Mammary epithelial cell (primary cell): ENCODE measurements at regions not wholly inside any gene's neighbourhood (a gene's known extent, or its start where the extent isn't known, plus 50 kb on each side); places are given as distances from the start of the nearest gene placed in this dataset.

Experiments
- EZH2 ChIP-seq: IDR thresholded peaks from 2 replicates; pipeline ENCODE4 v1.6.1; 2012; ENCODE audit warnings: low read length, inconsistent platforms, borderline replicate concordance
- TF ChIP-seq, protein P1 (sequence below), 2 donors: IDR thresholded peaks in 1 of 2; conservative IDR thresholded peaks in 1 of 2; 2 replicates each; pipeline ENCODE4 v1.5.1; 2011 to 2012; ENCODE audit warnings: inconsistent platforms in 2 of 2, low read length in 2 of 2, mild to moderate bottlenecking in 2 of 2, control low read depth in 1 of 2, low read depth in 1 of 2; ENCODE audit not compliant: insufficient read depth in 1 of 2; ENCODE audit errors: extremely low read depth in 1 of 2

DNA sequence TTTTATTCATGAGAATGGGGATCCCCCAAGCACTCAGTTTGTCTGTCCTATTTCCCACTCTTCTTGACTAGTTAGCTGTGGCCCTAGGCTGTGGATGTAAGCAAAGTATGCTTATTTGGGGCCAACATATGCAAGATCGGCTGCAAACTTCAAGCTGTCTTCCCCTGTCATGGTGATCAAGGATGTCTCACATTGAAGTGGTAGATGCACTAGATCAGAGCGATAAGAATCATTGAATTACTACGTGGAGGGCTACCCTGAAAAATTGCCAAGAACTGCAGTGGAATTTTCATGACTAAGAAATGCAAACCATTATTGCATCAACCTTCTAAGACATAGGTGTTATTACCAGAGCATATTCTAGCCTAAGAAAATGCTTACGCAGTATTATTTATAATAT is 527.4 kb downstream of the RNF144A start:
- TF ChIP-seq, protein P1, sequence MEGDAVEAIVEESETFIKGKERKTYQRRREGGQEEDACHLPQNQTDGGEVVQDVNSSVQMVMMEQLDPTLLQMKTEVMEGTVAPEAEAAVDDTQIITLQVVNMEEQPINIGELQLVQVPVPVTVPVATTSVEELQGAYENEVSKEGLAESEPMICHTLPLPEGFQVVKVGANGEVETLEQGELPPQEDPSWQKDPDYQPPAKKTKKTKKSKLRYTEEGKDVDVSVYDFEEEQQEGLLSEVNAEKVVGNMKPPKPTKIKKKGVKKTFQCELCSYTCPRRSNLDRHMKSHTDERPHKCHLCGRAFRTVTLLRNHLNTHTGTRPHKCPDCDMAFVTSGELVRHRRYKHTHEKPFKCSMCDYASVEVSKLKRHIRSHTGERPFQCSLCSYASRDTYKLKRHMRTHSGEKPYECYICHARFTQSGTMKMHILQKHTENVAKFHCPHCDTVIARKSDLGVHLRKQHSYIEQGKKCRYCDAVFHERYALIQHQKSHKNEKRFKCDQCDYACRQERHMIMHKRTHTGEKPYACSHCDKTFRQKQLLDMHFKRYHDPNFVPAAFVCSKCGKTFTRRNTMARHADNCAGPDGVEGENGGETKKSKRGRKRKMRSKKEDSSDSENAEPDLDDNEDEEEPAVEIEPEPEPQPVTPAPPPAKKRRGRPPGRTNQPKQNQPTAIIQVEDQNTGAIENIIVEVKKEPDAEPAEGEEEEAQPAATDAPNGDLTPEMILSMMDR (conservative IDR thresholded peaks at IDR 0.05 in 1 of 2, IDR thresholded peaks at IDR 0.05 in 1 of 2; ENCODE audit: extremely low read depth in 1 of 2, insufficient read depth in 1 of 2, low read depth in 1 of 2, low read length in 2 of 2) = no peak
- TF ChIP-seq EZH2 = no peak
